MCF 10A (cell line): ENCODE measurements at regions not wholly inside any gene's neighbourhood (a gene's known extent, or its start where the extent isn't known, plus 50 kb on each side); places are given as distances from the start of the nearest gene placed in this dataset.

Experiments
- BruUV-seq: library from RNA; stranded (reverse); fragments of 400-500 nt; replicated peaks from 2 replicates; lab custom pipeline; 2021; lab: Mats Ljungman, UMichigan
- CTCF ChIA-PET: fragments of 300-600 bp; sonication (Branson Sonifier 250); formaldehyde crosslinking; extraction: SDS; loops from one replicate; lab custom pipeline; 2021; ENCODE audit warnings: antibody characterized with exemption, inconsistent platforms; lab: Yijun Ruan, JAX
- POLR2A ChIA-PET: fragments of 300-600, 350-650 bp; sonication (Branson Sonifier 250); formaldehyde crosslinking; extraction: SDS; loops from one replicate; lab custom pipeline; 2020; ENCODE audit warnings: antibody characterized with exemption, inconsistent platforms; lab: Yijun Ruan, JAX
- DNase-seq: peaks from one replicate; pipeline ENCODE4 v3.0.0-alpha.2; 2018; ENCODE audit not compliant: unreplicated experiment
- H3K27ac Mint-ChIP-seq: one replicate; pipeline ENCODE4 v1.8.0; 2022; ENCODE audit warnings: mild to moderate bottlenecking, low read depth, mixed read lengths; ENCODE audit not compliant: unreplicated experiment
- H3K27me3 Mint-ChIP-seq: one replicate; pipeline ENCODE4 v1.8.0; 2022; ENCODE audit warnings: mixed read lengths; ENCODE audit not compliant: insufficient read depth, unreplicated experiment
- H3K36me3 Mint-ChIP-seq: one replicate; pipeline ENCODE4 v1.8.0; 2022; ENCODE audit warnings: mild to moderate bottlenecking, moderate library complexity, mixed read lengths; ENCODE audit not compliant: insufficient read depth, unreplicated experiment
- H3K4me1 Mint-ChIP-seq: one replicate; pipeline ENCODE4 v1.8.0; 2022; ENCODE audit warnings: mixed read lengths; ENCODE audit not compliant: insufficient read depth, unreplicated experiment
- H3K4me3 Mint-ChIP-seq: one replicate; pipeline ENCODE4 v1.8.0; 2022; ENCODE audit warnings: mild to moderate bottlenecking, moderate library complexity, mixed read lengths; ENCODE audit not compliant: unreplicated experiment
- H3K9me3 Mint-ChIP-seq: one replicate; pipeline ENCODE4 v1.8.0; 2022; ENCODE audit warnings: mixed read lengths; ENCODE audit not compliant: unreplicated experiment
- CTCF ChIP-seq: fragments of 200-600 bp; IDR thresholded peaks from one replicate; pipeline ENCODE4 v1.8.0; 2022; ENCODE audit warnings: antibody characterized with exemption, mild to moderate bottlenecking; ENCODE audit not compliant: unreplicated experiment
- intact Hi-C: fragments of 100-400 bp; cut with micrococcal nuclease; formaldehyde crosslinking; loops from 2 replicates; pipeline ENCODE4 v1.14.1; 2022

GRCh38 chr5:67673180-67673579 is 476.6 kb upstream of the CD180 start:
- Mint-ChIP-seq H3K9me3 (peaks cover 4% of the 10 kb centered on the region), H3K4me3 (no peak overlapping the region), H3K4me1 (peaks cover 6% of the 10 kb centered on the region), H3K36me3 (peaks cover 6% of the 10 kb centered on the region), H3K27me3 (no peaks in the 10 kb centered on the region), H3K27ac (no peak overlapping the region)
- no peak for DNase-seq
- no TSS peak for BruUV-seq
- TF ChIP-seq CTCF = no peak
- POLR2A ChIA-PET = no interaction called here
- CTCF ChIA-PET = interaction anchor here (0.8 kb wide), 1 partner anchor 24 kb away, joined by 5 read pairs; no protein-coding TSS in a partner anchor
- intact Hi-C loops = no loop called here

GRCh38 chr5:67672636-67673035 is 476.0 kb upstream of the CD180 start:
- BruUV-seq = no TSS peak
- Mint-ChIP-seq H3K9me3 (peaks cover 10% of the 10 kb centered on the region), H3K4me3 (no peak overlapping the region), H3K27ac (no peak overlapping the region), H3K4me1 (peaks cover 6% of the 10 kb centered on the region), H3K27me3 (no peaks in the 10 kb centered on the region), H3K36me3 (peaks cover 6% of the 10 kb centered on the region)
- intact Hi-C loops = no loop called here
- TF ChIP-seq CTCF = no peak
- ChIA-PET CTCF (interaction anchor here (0.6 to 0.8 kb wide), 2 partner anchors 23 to 49 kb away, joined by 3 to 5 read pairs; no protein-coding TSS in a partner anchor), POLR2A (no interaction called here)
- DNase-seq = no peak

- H3K27me3 Mint-ChIP-seq = no peaks in the 10 kb centered on the region
- BruUV-seq = no TSS peak
Measured at GRCh38 chr5:67669916-67670315, 473.3 kb upstream of the CD180 start.

GRCh38 chr5:67660149-67660548 is 463.6 kb upstream of the CD180 start:
- DNase-seq = no peak
- ChIA-PET CTCF (interaction anchor here (0.6 kb wide), 1 partner anchor 12 kb away, joined by 3 read pairs; no protein-coding TSS in a partner anchor), POLR2A (interaction anchor here (1.2 kb wide), 1 partner anchor 39 kb away, joined by 3 read pairs; no protein-coding TSS in a partner anchor)
- no peak overlapping the region for H3K4me3 Mint-ChIP-seq
- H3K9me3 Mint-ChIP-seq = peaks cover 10% of the 10 kb centered on the region
- no peaks in the 10 kb centered on the region for H3K4me1 Mint-ChIP-seq
- H3K27ac Mint-ChIP-seq = no peak overlapping the region
- BruUV-seq = no TSS peak
- intact Hi-C loops = no loop called here
- no peaks in the 10 kb centered on the region for H3K27me3 Mint-ChIP-seq
- TF ChIP-seq CTCF = no peak
- no peaks in the 10 kb centered on the region for H3K36me3 Mint-ChIP-seq

More at GRCh38 chr5:67669916-67670315, 473.3 kb upstream of the CD180 start:
- peaks cover 6% of the 10 kb centered on the region for H3K4me1 Mint-ChIP-seq
- H3K27ac Mint-ChIP-seq = no peak overlapping the region
- no peak overlapping the region for H3K4me3 Mint-ChIP-seq
- POLR2A ChIA-PET = no interaction called here
- H3K36me3 Mint-ChIP-seq = peaks cover 6% of the 10 kb centered on the region
- intact Hi-C loops = no loop called here
- no peak for TF ChIP-seq CTCF
- no peak for DNase-seq
- H3K9me3 Mint-ChIP-seq = peaks cover 23% of the 10 kb centered on the region
- CTCF ChIA-PET = interaction anchor here (0.8 kb wide), 1 partner anchor 22 kb away, joined by 3 read pairs; no protein-coding TSS in a partner anchor
